GM13977 (cell line): ENCODE measurements at regions not wholly inside any gene's neighbourhood (a gene's known extent, or its start where the extent isn't known, plus 50 kb on each side); places are given as distances from the start of the nearest gene placed in this dataset.
"Not testable (repeated sequence)": the region's sequence is repeated elsewhere in the genome, so short reads cannot be mapped to it uniquely, and the experiment has no call there.

Experiments used
- DNase-seq: peaks from one replicate; pipeline ENCODE4 v3.0.0; 2012; ENCODE audit warnings: low spot score
- CTCF ChIP-seq: IDR thresholded peaks from 2 replicates; pipeline ENCODE4 v1.5.1; 2012; ENCODE audit warnings: mild to moderate bottlenecking, control low read depth; ENCODE audit not compliant: insufficient read depth; ENCODE audit errors: extremely low read depth, missing control alignments
- in situ Hi-C: fragments of 300-500 bp; cut with MboI; formaldehyde crosslinking; loops from one replicate; pipeline ENCODE4 v1.12.0; 2022; ENCODE audit warnings: low sequenced_read_pairs, low pct_unique_long_range_greater_than_20kb, mixed read lengths, inconsistent platforms; ENCODE audit not compliant: unreplicated experiment

DNA sequence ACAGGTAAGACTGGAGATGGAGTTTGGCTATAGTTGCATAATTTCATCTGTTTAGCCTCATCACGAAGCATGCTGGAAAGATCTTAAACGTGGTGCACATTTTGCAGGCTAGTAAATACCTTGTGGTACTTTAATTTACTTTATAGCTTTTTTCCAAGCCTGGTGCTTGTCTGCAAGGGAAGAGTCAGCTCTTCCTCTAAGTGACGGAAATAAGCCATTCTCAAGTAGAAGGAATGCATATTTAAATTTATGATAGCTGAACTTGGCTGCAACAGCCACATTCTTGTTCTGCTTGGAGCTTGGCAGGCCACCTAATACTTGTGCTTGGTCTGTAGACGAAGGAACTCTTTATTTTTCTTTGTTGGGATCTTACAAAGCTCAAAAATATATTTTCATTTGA, 188.0 kb upstream of the PIK3R1 start:
- in situ Hi-C loops = no loop called here
- no peak for TF ChIP-seq CTCF
- DNase-seq = no peak

- no peak for TF ChIP-seq CTCF
- no peak for DNase-seq
- in situ Hi-C loops = no loop called here
Measured at GRCh38 chr5:68026092-68026885, 189.3 kb upstream of the PIK3R1 start.

- in situ Hi-C loops = no loop called here
- TF ChIP-seq CTCF = no peak
- DNase-seq = no peak
Measured at GRCh38 chr5:68024426-68024825, 191.1 kb upstream of the PIK3R1 start.

DNA sequence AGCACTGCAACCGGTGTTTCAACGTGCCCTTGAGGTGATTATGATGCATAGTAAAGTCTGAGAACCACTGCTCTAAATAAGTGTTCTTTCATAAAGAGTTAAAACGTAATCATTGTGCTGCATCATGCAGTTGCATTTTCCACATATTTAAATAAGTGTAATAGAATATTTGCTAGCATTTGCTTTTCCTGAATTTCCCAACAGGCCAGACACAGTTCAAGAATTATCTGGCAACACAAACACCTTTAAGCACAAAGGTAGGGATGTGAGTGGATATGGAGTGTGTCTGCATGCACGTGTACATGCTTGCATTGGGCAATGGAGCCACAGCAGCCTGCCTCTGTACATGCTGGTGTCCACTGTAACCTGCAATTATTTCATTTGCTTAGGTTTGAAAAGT, 193.6 kb upstream of the PIK3R1 start:
- DNase-seq = no peak
- TF ChIP-seq CTCF = no peak
- in situ Hi-C loops = no loop called here

DNA sequence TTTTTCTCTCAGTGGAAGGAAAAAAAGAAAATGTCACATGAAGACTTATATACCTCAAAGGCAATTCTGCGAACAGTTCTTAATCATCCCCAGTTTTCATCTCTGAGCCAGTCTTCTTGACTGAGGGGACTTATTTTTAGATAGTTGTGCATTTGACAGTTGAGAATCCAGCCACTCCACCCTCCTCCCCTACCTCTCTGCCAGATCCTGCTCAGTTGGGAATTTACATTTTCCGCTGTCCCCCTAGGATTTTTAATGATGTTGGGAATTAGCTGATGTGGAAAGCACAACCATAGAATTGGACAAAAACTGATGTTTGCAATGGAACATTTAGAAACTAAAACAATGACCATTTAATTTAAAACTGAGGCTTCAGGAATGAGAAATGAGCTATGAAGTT, 194.3 kb upstream of the PIK3R1 start:
- in situ Hi-C loops = no loop called here
- DNase-seq = no peak
- no peak for TF ChIP-seq CTCF

GRCh38 chr5:68020461-68020969, 195.0 kb upstream of the PIK3R1 start:
- DNase-seq, in situ Hi-C loops: not testable (repeated sequence)
